BE2C (cell line): ENCODE measurements at regions not wholly inside any gene's neighbourhood (a gene's known extent, or its start where the extent isn't known, plus 50 kb on each side); places are given as distances from the start of the nearest gene placed in this dataset.

Source experiments
- DNase-seq: peaks from one replicate; pipeline ENCODE4 v3.0.0-alpha.2; 2020
- H3K27me3 ChIP-seq: fragments of 250-450 bp; sonication (Bioruptor Pico); 2 replicates; pipeline ENCODE4 v1.5.1; 2020; ENCODE audit warnings: mild to moderate bottlenecking
- H3K36me3 ChIP-seq: fragments of 250-450 bp; sonication (Bioruptor Pico); 2 replicates; pipeline ENCODE4 v1.5.1; 2020; ENCODE audit warnings: mild to moderate bottlenecking
- H3K4me1 ChIP-seq: fragments of 250-450 bp; sonication (Bioruptor Pico); 2 replicates; pipeline ENCODE4 v1.5.1; 2020
- H3K4me3 ChIP-seq: 2 replicates; pipeline ENCODE4 v1.5.1; 2011; ENCODE audit warnings: low read depth, low read length
- H3K9me3 ChIP-seq: fragments of 250-450 bp; sonication (Bioruptor Pico); 2 replicates; pipeline ENCODE4 v1.5.1; 2020
- CTCF ChIP-seq: IDR thresholded peaks from 2 replicates; pipeline ENCODE4 v1.5.1; 2012; ENCODE audit warnings: mild to moderate bottlenecking, low read depth, low read length

GRCh38 chr6:166004471-166004870 is 163.2 kb downstream of the TBXT start:
- Histone ChIP-seq H3K9me3 (no peaks in the 10 kb centered on the region), H3K27me3 (peaks cover 8% of the 10 kb centered on the region; the same call in 1 of the 2 replicates), H3K36me3 (no peaks in the 10 kb centered on the region), H3K4me3 (no peak overlapping the region), H3K4me1 (peaks cover 7% of the 10 kb centered on the region)
- no peak for TF ChIP-seq CTCF
- DNase-seq = no peak

GRCh38 chr6:166003569-166003968 is 164.1 kb downstream of the TBXT start:
- H3K9me3 ChIP-seq = no peaks in the 10 kb centered on the region
- peaks cover 7% of the 10 kb centered on the region for H3K4me1 ChIP-seq
- no peaks in the 10 kb centered on the region for H3K36me3 ChIP-seq
- DNase-seq = no peak
- no peak overlapping the region for H3K4me3 ChIP-seq
- H3K27me3 ChIP-seq = peaks cover 7% of the 10 kb centered on the region; the same call in 1 of the 2 replicates
- TF ChIP-seq CTCF = no peak

- TF ChIP-seq CTCF = no peak
- no peaks in the 10 kb centered on the region for H3K36me3 ChIP-seq
- DNase-seq = no peak
- H3K9me3 ChIP-seq = no peaks in the 10 kb centered on the region
- no peaks in the 10 kb centered on the region for H3K27me3 ChIP-seq
- H3K4me1 ChIP-seq = peaks cover 7% of the 10 kb centered on the region
- H3K4me3 ChIP-seq = no peak overlapping the region
Measured at GRCh38 chr6:166001359-166001758, 166.3 kb downstream of the TBXT start.

GRCh38 chr6:165999279-165999678 is 168.4 kb downstream of the TBXT start:
- no peak overlapping the region for H3K4me3 ChIP-seq
- no peaks in the 10 kb centered on the region for H3K36me3 ChIP-seq
- no peak for DNase-seq
- no peaks in the 10 kb centered on the region for H3K4me1 ChIP-seq
- no peak for TF ChIP-seq CTCF
- no peaks in the 10 kb centered on the region for H3K9me3 ChIP-seq
- H3K27me3 ChIP-seq = no peaks in the 10 kb centered on the region

- H3K4me3 ChIP-seq = no peak overlapping the region
- no peak for DNase-seq
- no peaks in the 10 kb centered on the region for H3K36me3 ChIP-seq
- TF ChIP-seq CTCF = no peak
- no peaks in the 10 kb centered on the region for H3K4me1 ChIP-seq
- H3K27me3 ChIP-seq = no peaks in the 10 kb centered on the region
- no peaks in the 10 kb centered on the region for H3K9me3 ChIP-seq
Measured at GRCh38 chr6:165998072-165998471, 169.6 kb downstream of the TBXT start.

- Histone ChIP-seq H3K9me3 (no peaks in the 10 kb centered on the region), H3K4me3 (no peak overlapping the region), H3K27me3 (peaks cover 32% of the 10 kb centered on the region), H3K36me3 (no peaks in the 10 kb centered on the region), H3K4me1 (no peaks in the 10 kb centered on the region; the same call in 1 of the 2 replicates)
- DNase-seq = no peak
- no peak for TF ChIP-seq CTCF
Measured at GRCh38 chr6:165991341-165991740, 176.3 kb downstream of the TBXT start.
